Activated B cell treated with CpG ODN at 0.5 μM for 24 hours (primary cell): ENCODE measurements at regions not wholly inside any gene's neighbourhood (a gene's known extent, or its start where the extent isn't known, plus 50 kb on each side); places are given as distances from the start of the nearest gene placed in this dataset.

Source experiments
- ATAC-seq: fragments of 200-7000 bp; cut with Tn5 transposase; one replicate; pipeline ENCODE4 v1.10.0; 2021; ENCODE audit warnings: low read depth, mild to moderate bottlenecking, moderate library complexity
- CTCF ChIA-PET: fragments of 350-600 bp; sonication (Branson Sonifier 250); formaldehyde crosslinking; loops from one replicate; lab custom pipeline; 2021; ENCODE audit warnings: antibody characterized with exemption; lab: Charles Lee
- POLR2A ChIA-PET: fragments of 350-600 bp; sonication (Branson Sonifier 250); formaldehyde crosslinking; loops from one replicate; lab custom pipeline; 2021; ENCODE audit warnings: antibody characterized with exemption; lab: Charles Lee
- DNase-seq: peaks from one replicate; pipeline ENCODE4 v3.0.0; 2022
- H3K27ac Mint-ChIP-seq: one replicate; pipeline ENCODE4 v1.8.0; 2020; ENCODE audit warnings: mixed read lengths
- H3K27me3 Mint-ChIP-seq: one replicate; pipeline ENCODE4 v1.8.0; 2021; ENCODE audit warnings: mixed read lengths
- H3K36me3 Mint-ChIP-seq: one replicate; pipeline ENCODE4 v1.8.0; 2021; ENCODE audit warnings: low read depth, mixed read lengths
- H3K4me1 Mint-ChIP-seq: one replicate; pipeline ENCODE4 v1.8.0; 2021; ENCODE audit warnings: mixed read lengths
- H3K4me3 Mint-ChIP-seq: one replicate; pipeline ENCODE4 v1.8.0; 2020; ENCODE audit warnings: mild to moderate bottlenecking, mixed read lengths
- H3K9me3 Mint-ChIP-seq: one replicate; pipeline ENCODE4 v1.8.0; 2020; ENCODE audit warnings: mixed read lengths
- intact Hi-C: fragments of 100-400 bp; cut with micrococcal nuclease; formaldehyde crosslinking; loops from one replicate; pipeline ENCODE4 v1.15.1; 2024
- TF ChIP-seq, protein P1 (sequence below): fragments of 200-600 bp; IDR thresholded peaks from one replicate; pipeline ENCODE4 v1.8.0; 2022; ENCODE audit warnings: antibody characterized with exemption, mild to moderate bottlenecking

- peaks cover 5% of the 10 kb centered on the region for H3K9me3 Mint-ChIP-seq
- H3K36me3 Mint-ChIP-seq = no peaks in the 10 kb centered on the region
- H3K27me3 Mint-ChIP-seq = peaks cover 9% of the 10 kb centered on the region
- TF ChIP-seq, protein P1, sequence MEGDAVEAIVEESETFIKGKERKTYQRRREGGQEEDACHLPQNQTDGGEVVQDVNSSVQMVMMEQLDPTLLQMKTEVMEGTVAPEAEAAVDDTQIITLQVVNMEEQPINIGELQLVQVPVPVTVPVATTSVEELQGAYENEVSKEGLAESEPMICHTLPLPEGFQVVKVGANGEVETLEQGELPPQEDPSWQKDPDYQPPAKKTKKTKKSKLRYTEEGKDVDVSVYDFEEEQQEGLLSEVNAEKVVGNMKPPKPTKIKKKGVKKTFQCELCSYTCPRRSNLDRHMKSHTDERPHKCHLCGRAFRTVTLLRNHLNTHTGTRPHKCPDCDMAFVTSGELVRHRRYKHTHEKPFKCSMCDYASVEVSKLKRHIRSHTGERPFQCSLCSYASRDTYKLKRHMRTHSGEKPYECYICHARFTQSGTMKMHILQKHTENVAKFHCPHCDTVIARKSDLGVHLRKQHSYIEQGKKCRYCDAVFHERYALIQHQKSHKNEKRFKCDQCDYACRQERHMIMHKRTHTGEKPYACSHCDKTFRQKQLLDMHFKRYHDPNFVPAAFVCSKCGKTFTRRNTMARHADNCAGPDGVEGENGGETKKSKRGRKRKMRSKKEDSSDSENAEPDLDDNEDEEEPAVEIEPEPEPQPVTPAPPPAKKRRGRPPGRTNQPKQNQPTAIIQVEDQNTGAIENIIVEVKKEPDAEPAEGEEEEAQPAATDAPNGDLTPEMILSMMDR = no peak
- no peak for ATAC-seq
- intact Hi-C loops = no loop called here
- H3K27ac Mint-ChIP-seq = no peak overlapping the region
- DNase-seq = no peak
- no peak overlapping the region for H3K4me3 Mint-ChIP-seq
- CTCF ChIA-PET = no interaction called here
- H3K4me1 Mint-ChIP-seq = peaks cover 11% of the 10 kb centered on the region
- POLR2A ChIA-PET = no interaction called here
These were observed 264.8 kb downstream of the CETN3 start for GRCh38 chr5:90144625-90145327.

DNA sequence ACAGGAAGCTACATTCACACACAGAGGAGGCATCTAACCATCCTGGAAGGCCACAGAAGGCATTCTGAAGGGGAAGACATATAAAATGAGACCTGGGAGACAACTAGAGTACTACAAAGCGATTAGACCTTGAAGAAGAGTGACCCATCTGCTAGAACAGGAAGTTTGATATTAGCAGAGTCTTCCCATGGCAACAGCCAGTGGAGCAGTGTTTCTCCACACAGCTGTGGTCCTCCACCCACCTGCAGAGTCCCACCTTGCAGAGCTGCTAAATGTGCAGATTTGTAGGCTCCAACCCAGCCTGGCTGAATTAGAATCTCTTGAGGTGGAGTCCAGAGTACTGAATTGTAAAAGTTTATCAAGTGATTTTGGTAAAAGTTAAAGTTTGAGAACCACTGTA, 267.0 kb downstream of the CETN3 start:
- peak; percentile 62 for ATAC-seq
- no peak overlapping the region for H3K4me3 Mint-ChIP-seq
- CTCF ChIA-PET = interaction anchor here (1.0 kb wide), 1 partner anchor 1413 kb away, joined by 3 read pairs; no protein-coding TSS in a partner anchor
- peaks cover 4% of the 10 kb centered on the region for H3K27me3 Mint-ChIP-seq
- POLR2A ChIA-PET = no interaction called here
- H3K4me1 Mint-ChIP-seq = peaks cover 11% of the 10 kb centered on the region
- no peaks in the 10 kb centered on the region for H3K9me3 Mint-ChIP-seq
- no peaks in the 10 kb centered on the region for H3K36me3 Mint-ChIP-seq
- intact Hi-C loops = no loop called here
- no peak for DNase-seq
- TF ChIP-seq, protein P1 = no peak
- H3K27ac Mint-ChIP-seq = no peak overlapping the region

DNA sequence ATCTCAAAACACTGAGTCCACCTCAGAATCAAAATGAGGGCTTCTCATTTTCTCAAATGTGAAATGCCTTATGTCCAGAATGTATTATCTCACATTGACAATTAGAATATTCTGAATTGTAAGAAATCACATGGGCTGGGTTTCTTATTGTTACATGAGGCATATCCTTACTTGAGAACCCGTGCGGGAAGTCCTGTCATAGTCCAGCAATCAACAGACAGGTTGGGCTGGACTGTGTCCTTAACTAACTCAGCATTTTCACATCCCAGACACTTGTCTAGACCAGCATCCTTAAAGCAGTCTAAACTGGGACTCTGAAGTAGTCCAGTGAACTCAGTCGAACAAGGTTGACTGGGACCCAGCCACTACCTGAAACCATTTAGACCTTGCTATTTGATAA, 267.6 kb downstream of the CETN3 start:
- CTCF ChIA-PET = interaction anchor here (1.0 kb wide), 1 partner anchor 1412 kb away, joined by 3 read pairs; no protein-coding TSS in a partner anchor
- Mint-ChIP-seq H3K4me1 (peaks cover 11% of the 10 kb centered on the region), H3K27me3 (peaks cover 4% of the 10 kb centered on the region), H3K4me3 (no peak overlapping the region), H3K9me3 (no peaks in the 10 kb centered on the region), H3K27ac (no peak overlapping the region), H3K36me3 (no peaks in the 10 kb centered on the region)
- TF ChIP-seq, protein P1 = no peak
- POLR2A ChIA-PET = no interaction called here
- DNase-seq (no peak), ATAC-seq (no peak)
- intact Hi-C loops = no loop called here

DNA sequence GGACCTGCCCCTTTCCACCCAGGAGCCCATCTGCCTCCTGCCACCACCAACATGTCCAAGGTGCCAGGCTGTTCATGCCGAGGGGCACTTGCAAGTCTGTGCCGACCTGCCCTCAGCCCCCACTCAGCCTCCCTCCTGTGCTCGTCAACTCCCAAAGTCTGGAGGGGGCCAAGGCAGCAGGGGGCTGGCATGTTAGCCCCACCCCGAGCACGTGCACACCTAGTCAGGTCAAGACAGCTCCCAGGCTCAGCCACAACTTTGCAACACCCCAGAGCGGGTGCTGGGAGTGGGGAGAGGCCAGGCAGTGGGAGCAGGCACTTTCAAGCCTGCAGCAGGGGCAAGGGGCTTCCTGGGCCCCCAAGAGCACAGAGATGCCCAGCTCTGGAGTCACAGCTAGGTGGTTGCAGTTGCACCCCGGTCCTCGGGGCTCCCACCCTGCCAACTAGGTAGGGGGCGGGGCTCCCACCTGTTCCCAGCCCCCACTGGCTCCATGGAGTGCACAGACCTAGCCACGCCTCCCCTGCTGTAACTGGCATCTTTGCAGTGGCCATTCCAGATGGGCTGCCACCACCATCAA, 272.5 kb downstream of the CETN3 start:
- no peak for ATAC-seq
- no peaks in the 10 kb centered on the region for H3K36me3 Mint-ChIP-seq
- ChIA-PET CTCF (no interaction called here), POLR2A (no interaction called here)
- H3K9me3 Mint-ChIP-seq = no peaks in the 10 kb centered on the region
- DNase-seq = no peak
- H3K4me1 Mint-ChIP-seq = peaks cover 8% of the 10 kb centered on the region
- TF ChIP-seq, protein P1 = no peak
- intact Hi-C loops = no loop called here
- H3K27me3 Mint-ChIP-seq = peaks cover 4% of the 10 kb centered on the region
- no peak overlapping the region for H3K4me3 Mint-ChIP-seq
- no peak overlapping the region for H3K27ac Mint-ChIP-seq

DNA sequence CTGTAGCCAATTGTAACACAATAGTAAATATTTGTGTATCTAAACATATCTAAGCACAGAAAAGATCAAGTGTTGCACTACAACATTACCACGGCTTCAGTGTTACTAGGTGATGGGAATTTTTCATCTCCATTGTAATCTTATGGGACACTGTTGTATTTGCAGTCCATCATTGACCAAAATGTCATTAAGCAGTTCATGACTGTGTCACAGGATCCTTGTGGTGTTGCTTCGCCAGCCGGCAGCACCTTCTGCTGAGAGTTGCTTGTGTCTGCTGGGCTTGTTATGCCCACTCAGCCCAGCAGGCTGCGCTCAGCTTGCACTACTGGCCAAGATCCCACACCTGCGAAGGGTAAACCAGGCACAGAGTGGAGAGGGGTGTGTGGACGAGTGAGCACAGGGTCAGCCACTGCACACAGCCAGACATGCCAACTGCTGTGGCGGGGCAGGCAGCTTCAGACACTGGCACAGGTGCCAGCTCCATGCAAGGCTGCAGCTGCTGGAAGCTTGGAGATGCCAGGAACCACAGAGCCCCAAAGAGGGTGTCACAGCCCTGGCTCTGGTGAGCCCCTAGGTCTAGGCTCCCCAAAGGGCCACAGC, 273.7 kb downstream of the CETN3 start:
- ATAC-seq (no peak), DNase-seq (no peak)
- intact Hi-C loops = no loop called here
- peaks cover 18% of the 10 kb centered on the region for H3K4me1 Mint-ChIP-seq
- ChIA-PET CTCF (no interaction called here), POLR2A (no interaction called here)
- TF ChIP-seq, protein P1 = no peak
- no peak overlapping the region for H3K4me3 Mint-ChIP-seq
- no peaks in the 10 kb centered on the region for H3K9me3 Mint-ChIP-seq
- H3K27ac Mint-ChIP-seq = no peak overlapping the region
- H3K27me3 Mint-ChIP-seq = peaks cover 4% of the 10 kb centered on the region
- H3K36me3 Mint-ChIP-seq = no peaks in the 10 kb centered on the region
